CD8-positive, alpha-beta memory T cell (primary cell): ENCODE measurements at regions not wholly inside any gene's neighbourhood (a gene's known extent, or its start where the extent isn't known, plus 50 kb on each side); places are given as distances from the start of the nearest gene placed in this dataset.

ENCODE experiments used
- CTCF ChIA-PET: fragments of 350-600 bp; sonication (Branson Sonifier 250); formaldehyde crosslinking; loops from one replicate; lab custom pipeline; 2021; ENCODE audit warnings: antibody characterized with exemption; lab: Charles Lee
- POLR2A ChIA-PET: fragments of 350-600 bp; sonication (Branson Sonifier 250); formaldehyde crosslinking; loops from one replicate; lab custom pipeline; 2021; ENCODE audit warnings: antibody characterized with exemption; lab: Charles Lee
- DNase-seq, 5 donors: peaks; one replicate each; pipeline versions ENCODE4 v3.0.0 to v3.0.0-alpha.2; 2020 to 2022; ENCODE audit warnings: mixed read lengths in 1 of 5
- H3K27ac ChIP-seq: one replicate; pipeline ENCODE4 v1.7.0; 2013; ENCODE audit warnings: low read depth, mild to moderate bottlenecking, low read length, moderate library complexity
- H3K27me3 ChIP-seq: 2 replicates; pipeline ENCODE4 v1.7.0; 2013; ENCODE audit warnings: low read length, mild to moderate bottlenecking; ENCODE audit not compliant: insufficient read depth, poor library complexity, severe bottlenecking
- H3K36me3 ChIP-seq: 2 replicates; pipeline ENCODE4 v1.7.0; 2013; ENCODE audit warnings: mild to moderate bottlenecking, low read length, moderate library complexity; ENCODE audit not compliant: insufficient read depth
- H3K4me1 ChIP-seq: 2 replicates; pipeline ENCODE4 v1.7.0; 2013; ENCODE audit warnings: mild to moderate bottlenecking, low read length, moderate library complexity; ENCODE audit not compliant: insufficient read depth
- H3K4me3 ChIP-seq: 2 replicates; pipeline ENCODE4 v1.7.0; 2013; ENCODE audit warnings: mild to moderate bottlenecking, low read length
- H3K9me3 ChIP-seq: 2 replicates; pipeline ENCODE4 v1.7.0; 2013; ENCODE audit warnings: mild to moderate bottlenecking, low read length
- H3K27ac Mint-ChIP-seq, 8 donors: one replicate each; pipeline ENCODE4 v1.8.0; 2020 to 2021; ENCODE audit warnings: mixed read lengths in 8 of 8, mild to moderate bottlenecking in 6 of 8, inconsistent platforms in 3 of 8, moderate library complexity in 3 of 8
- H3K27me3 Mint-ChIP-seq, 2 donors: one replicate each; pipeline ENCODE4 v1.8.0; 2020 to 2021; ENCODE audit warnings: mixed read lengths in 2 of 2, mild to moderate bottlenecking in 1 of 2, moderate library complexity in 1 of 2
- H3K36me3 Mint-ChIP-seq, 3 donors: one replicate each; pipeline ENCODE4 v1.8.0; 2020 to 2021; ENCODE audit warnings: mixed read lengths in 3 of 3, inconsistent platforms in 1 of 3, mild to moderate bottlenecking in 1 of 3
- H3K4me1 Mint-ChIP-seq, 3 donors: one replicate each; pipeline ENCODE4 v1.8.0; 2020 to 2021; ENCODE audit warnings: mixed read lengths in 3 of 3, inconsistent platforms in 1 of 3, mild to moderate bottlenecking in 1 of 3
- H3K4me3 Mint-ChIP-seq, 7 donors: one replicate each; pipeline ENCODE4 v1.8.0; 2020 to 2021; ENCODE audit warnings: mixed read lengths in 7 of 7, mild to moderate bottlenecking in 6 of 7, moderate library complexity in 4 of 7, inconsistent platforms in 2 of 7
- H3K9me3 Mint-ChIP-seq, 5 donors: one replicate each; pipeline ENCODE4 v1.8.0; 2020 to 2022; ENCODE audit warnings: mixed read lengths in 5 of 5, mild to moderate bottlenecking in 3 of 5, moderate library complexity in 2 of 5, inconsistent platforms in 1 of 5

- no peaks in the 10 kb centered on the region for H3K36me3 ChIP-seq
- ChIA-PET CTCF (interaction anchor here (1.0 to 3.3 kb wide), 5 partner anchors 12 to 183 kb away, joined by 3 to 18 read pairs (median 5); no protein-coding TSS in a partner anchor), POLR2A (interaction anchor here (0.9 kb wide), 1 partner anchor 153 kb away, joined by 3 read pairs; no protein-coding TSS in a partner anchor)
- no peaks in the 10 kb centered on the region for H3K27me3 Mint-ChIP-seq
- no peaks in the 10 kb centered on the region for H3K27me3 ChIP-seq
- H3K9me3 Mint-ChIP-seq: no peaks in the 10 kb centered on the region
- H3K9me3 ChIP-seq: no peaks in the 10 kb centered on the region
- H3K4me3 ChIP-seq: no peak overlapping the region
- no peak for DNase-seq
- H3K4me1 Mint-ChIP-seq: peaks cover 67 to 72% (median 68%) of the 10 kb centered on the region in 3 donors
- H3K27ac ChIP-seq: no peak overlapping the region
- H3K36me3 Mint-ChIP-seq: peaks cover 0 to 7% (median 4%) of the 10 kb centered on the region in 3 donors
- peak overlapping the region; percentile 22 to 96 (median 86) for H3K27ac Mint-ChIP-seq
- H3K4me3 Mint-ChIP-seq: peak overlapping the region in 5 of 7 donors; percentile 50 to 88 (median 66)
- H3K4me1 ChIP-seq: peaks cover 48% of the 10 kb centered on the region
These were observed 70.3 kb upstream of the RIPOR2 start for GRCh38 chr6:25006075-25006474.

GRCh38 chr6:25006565-25007001, 70.8 kb upstream of the RIPOR2 start:
- Mint-ChIP-seq H3K4me3 (peak overlapping the region in 6 of 7 donors; percentile 50 to 88 (median 66)), H3K36me3 (peaks cover 0 to 7% (median 4%) of the 10 kb centered on the region in 3 donors), H3K27ac (peak overlapping the region; percentile 22 to 96 (median 86)), H3K27me3 (no peaks in the 10 kb centered on the region), H3K4me1 (peaks cover 68 to 72% (median 72%) of the 10 kb centered on the region in 3 donors), H3K9me3 (no peaks in the 10 kb centered on the region)
- ChIA-PET CTCF (interaction anchor here (0.6 to 3.3 kb wide), 7 partner anchors 11 to 183 kb away, joined by 3 to 18 read pairs (median 3); no protein-coding TSS in a partner anchor), POLR2A (interaction anchor here (0.9 kb wide), 1 partner anchor 154 kb away, joined by 3 read pairs; no protein-coding TSS in a partner anchor)
- Histone ChIP-seq H3K4me1 (peaks cover 48% of the 10 kb centered on the region), H3K9me3 (no peaks in the 10 kb centered on the region), H3K27me3 (no peaks in the 10 kb centered on the region), H3K4me3 (peak overlapping the region; percentile 32), H3K27ac (peak overlapping the region; percentile 49), H3K36me3 (no peaks in the 10 kb centered on the region)
- peak in 3 of 5 donors; percentile 25 to 36 (median 36) for DNase-seq

- no peaks in the 10 kb centered on the region for H3K9me3 Mint-ChIP-seq
- POLR2A ChIA-PET: no interaction called here
- Histone ChIP-seq H3K4me1 (peaks cover 48% of the 10 kb centered on the region), H3K4me3 (peak overlapping the region; percentile 32), H3K9me3 (no peaks in the 10 kb centered on the region), H3K27ac (peak overlapping the region; percentile 49), H3K36me3 (no peaks in the 10 kb centered on the region), H3K27me3 (no peaks in the 10 kb centered on the region)
- H3K4me1 Mint-ChIP-seq: peaks cover 72 to 79% (median 73%) of the 10 kb centered on the region in 3 donors
- peak overlapping the region; percentile 41 to 88 (median 65) for H3K4me3 Mint-ChIP-seq
- H3K27ac Mint-ChIP-seq: peak overlapping the region; percentile 22 to 96 (median 87)
- H3K27me3 Mint-ChIP-seq: no peaks in the 10 kb centered on the region
- peaks cover 0 to 7% (median 4%) of the 10 kb centered on the region in 3 donors for H3K36me3 Mint-ChIP-seq
- DNase-seq: no peak
- CTCF ChIA-PET: interaction anchor here (0.6 to 3.3 kb wide), 8 partner anchors 11 to 184 kb away, joined by 3 to 18 read pairs (median 4); no protein-coding TSS in a partner anchor
These were observed 71.5 kb upstream of the RIPOR2 start for GRCh38 chr6:25007269-25007699.

- POLR2A ChIA-PET: interaction anchor here (0.7 to 1.1 kb wide), 2 partner anchors 9 to 98 kb away, joined by 3 to 4 read pairs; no protein-coding TSS in a partner anchor
- CTCF ChIA-PET: interaction anchor here (0.8 to 3.3 kb wide), 5 partner anchors 9 to 150 kb away, joined by 3 to 18 read pairs (median 4); no protein-coding TSS in a partner anchor
- Mint-ChIP-seq H3K4me3 (peak overlapping the region in 4 of 7 donors; percentile 10 to 37 (median 20)), H3K4me1 (peaks cover 79 to 91% (median 82%) of the 10 kb centered on the region in 3 donors), H3K9me3 (no peaks in the 10 kb centered on the region), H3K36me3 (peaks cover 0 to 4% (median 2%) of the 10 kb centered on the region in 3 donors), H3K27ac (peak overlapping the region; percentile 10 to 75 (median 52)), H3K27me3 (no peaks in the 10 kb centered on the region)
- Histone ChIP-seq H3K4me1 (peaks cover 48% of the 10 kb centered on the region), H3K4me3 (peak overlapping the region; percentile 13), H3K27me3 (no peaks in the 10 kb centered on the region), H3K36me3 (no peaks in the 10 kb centered on the region), H3K27ac (no peak overlapping the region), H3K9me3 (no peaks in the 10 kb centered on the region)
- peak in 1 of 5 donors; percentile 22 for DNase-seq
These were observed 73.1 kb upstream of the RIPOR2 start for GRCh38 chr6:25008707-25009392.

GRCh38 chr6:25009393-25009710, 73.6 kb upstream of the RIPOR2 start:
- H3K9me3 Mint-ChIP-seq: no peaks in the 10 kb centered on the region
- no peaks in the 10 kb centered on the region for H3K27me3 Mint-ChIP-seq
- no peak overlapping the region for H3K27ac ChIP-seq
- peak in 1 of 5 donors; percentile 43 for DNase-seq
- H3K27ac Mint-ChIP-seq: peak overlapping the region in 7 of 8 donors; percentile 25 to 75 (median 56)
- H3K36me3 Mint-ChIP-seq: peaks cover 0 to 1% (median 0%) of the 10 kb centered on the region in 3 donors
- peak overlapping the region in 4 of 7 donors; percentile 10 to 37 (median 20) for H3K4me3 Mint-ChIP-seq
- peak overlapping the region; percentile 13 for H3K4me3 ChIP-seq
- POLR2A ChIA-PET: interaction anchor here (0.7 to 1.1 kb wide), 3 partner anchors 9 to 1116 kb away, joined by 3 to 4 read pairs (median 3); no protein-coding TSS in a partner anchor
- H3K36me3 ChIP-seq: no peaks in the 10 kb centered on the region
- H3K27me3 ChIP-seq: no peaks in the 10 kb centered on the region
- H3K4me1 ChIP-seq: peaks cover 50% of the 10 kb centered on the region
- H3K4me1 Mint-ChIP-seq: peaks cover 76 to 87% (median 80%) of the 10 kb centered on the region in 3 donors
- CTCF ChIA-PET: interaction anchor here (0.8 to 3.3 kb wide), 4 partner anchors 9 to 151 kb away, joined by 3 to 18 read pairs (median 4); no protein-coding TSS in a partner anchor
- no peaks in the 10 kb centered on the region for H3K9me3 ChIP-seq

- Mint-ChIP-seq H3K27ac (peak overlapping the region in 4 of 8 donors; percentile 7 to 77 (median 46)), H3K4me1 (peaks cover 76 to 87% (median 80%) of the 10 kb centered on the region in 3 donors), H3K27me3 (no peaks in the 10 kb centered on the region), H3K9me3 (no peaks in the 10 kb centered on the region), H3K4me3 (no peak overlapping the region), H3K36me3 (peaks cover 0 to 9% (median 2%) of the 10 kb centered on the region in 3 donors)
- Histone ChIP-seq H3K27ac (no peak overlapping the region), H3K27me3 (no peaks in the 10 kb centered on the region), H3K4me3 (no peak overlapping the region), H3K36me3 (no peaks in the 10 kb centered on the region), H3K4me1 (peaks cover 59% of the 10 kb centered on the region), H3K9me3 (no peaks in the 10 kb centered on the region)
- POLR2A ChIA-PET: interaction anchor here (0.7 to 1.1 kb wide), 2 partner anchors 8 to 1115 kb away, joined by 3 read pairs; no protein-coding TSS in a partner anchor
- DNase-seq: no peak
- CTCF ChIA-PET: interaction anchor here (1.6 kb wide), 1 partner anchor 152 kb away, joined by 4 read pairs; no protein-coding TSS in a partner anchor
These were observed 74.4 kb upstream of the RIPOR2 start for GRCh38 chr6:25010176-25010575.

GRCh38 chr6:25010902-25011625, 75.3 kb upstream of the RIPOR2 start:
- Mint-ChIP-seq H3K36me3 (peaks cover 0 to 11% (median 2%) of the 10 kb centered on the region in 3 donors), H3K27me3 (no peaks in the 10 kb centered on the region), H3K4me3 (no peak overlapping the region), H3K4me1 (peaks cover 74 to 85% (median 77%) of the 10 kb centered on the region in 3 donors), H3K27ac (peak overlapping the region in 1 of 8 donors; percentile 34), H3K9me3 (no peaks in the 10 kb centered on the region)
- Histone ChIP-seq H3K27me3 (no peaks in the 10 kb centered on the region), H3K9me3 (no peaks in the 10 kb centered on the region), H3K4me3 (no peak overlapping the region), H3K4me1 (peaks cover 61% of the 10 kb centered on the region), H3K36me3 (no peaks in the 10 kb centered on the region), H3K27ac (no peak overlapping the region)
- no peak for DNase-seq
- CTCF ChIA-PET: interaction anchor here (1.1 kb wide), 1 partner anchor 78 kb away, joined by 3 read pairs; no protein-coding TSS in a partner anchor
- POLR2A ChIA-PET: no interaction called here
